Panc1 (cell line): ENCODE measurements at regions not wholly inside any gene's neighbourhood (a gene's known extent, or its start where the extent isn't known, plus 50 kb on each side); places are given as distances from the start of the nearest gene placed in this dataset.

Experiments
- ATAC-seq: fragments of 200-7000 bp; cut with Tn5 transposase; 2 replicates; pipeline ENCODE4 v1.9.1; 2020; ENCODE audit warnings: mild to moderate bottlenecking, moderate library complexity
- BruUV-seq: library from RNA; stranded (reverse); fragments of 400-500 nt; replicated peaks from 2 replicates; lab custom pipeline; 2021; lab: Mats Ljungman, UMichigan
- CTCF ChIA-PET: fragments of 300-600 bp; sonication (Branson Sonifier 250); formaldehyde crosslinking; loops from one replicate; lab custom pipeline; 2022; ENCODE audit warnings: antibody characterized with exemption; lab: Charles Lee
- POLR2A ChIA-PET: fragments of 300-600 bp; sonication (Branson Sonifier 250); formaldehyde crosslinking; loops from one replicate; lab custom pipeline; 2022; ENCODE audit warnings: antibody characterized with exemption; lab: Charles Lee
- DNase-seq: peaks from one replicate; pipeline ENCODE4 v3.0.0-alpha.2; 2010; ENCODE audit warnings: low read depth, low spot score
- H3K27ac ChIP-seq: 2 replicates; pipeline ENCODE4 v1.5.1; 2011; ENCODE audit warnings: mild to moderate bottlenecking, low read length, inconsistent platforms
- H3K27me3 ChIP-seq: fragments of 200-500 bp; sonication (Bioruptor generic); 2 replicates; pipeline ENCODE4 v1.6.0; 2014; ENCODE audit warnings: low read length, inconsistent platforms; ENCODE audit not compliant: control insufficient read depth, insufficient read depth
- H3K36me3 ChIP-seq: fragments of 200-500 bp; sonication (Bioruptor generic); 2 replicates; pipeline ENCODE4 v1.5.1; 2014; ENCODE audit warnings: inconsistent platforms, mild to moderate bottlenecking, low read length, moderate library complexity; ENCODE audit not compliant: control insufficient read depth, insufficient read depth
- H3K4me1 ChIP-seq: 2 replicates; pipeline ENCODE4 v1.5.1; 2011; ENCODE audit warnings: inconsistent platforms, mild to moderate bottlenecking, low read length, moderate library complexity; ENCODE audit not compliant: control insufficient read depth, insufficient read depth
- H3K4me3 ChIP-seq, 2 experiments: 2 replicates each; pipeline ENCODE4 v1.5.1; 2011 to 2012; ENCODE audit warnings: low read depth in 2 of 2, low read length in 2 of 2, mild to moderate bottlenecking in 2 of 2, inconsistent platforms in 1 of 2, moderate library complexity in 1 of 2
- H3K9me3 ChIP-seq: fragments of 200-500 bp; sonication (Bioruptor generic); 2 replicates; pipeline ENCODE4 v1.5.1; 2014; ENCODE audit warnings: low read depth, mild to moderate bottlenecking, inconsistent platforms, low read length, moderate library complexity; ENCODE audit not compliant: control insufficient read depth, insufficient read depth
- CTCF ChIP-seq: fragments of 450-650 bp; IDR thresholded peaks from 2 replicates; pipeline ENCODE4 v1.5.1; 2017; ENCODE audit warnings: mild to moderate bottlenecking
- POLR2AphosphoS5 ChIP-seq: IDR thresholded peaks from 2 replicates; pipeline ENCODE4 v1.6.1; 2012; ENCODE audit warnings: mild to moderate bottlenecking, low read depth, low read length, moderate library complexity
- REST ChIP-seq, 2 experiments: IDR thresholded peaks; 2 replicates each; pipeline ENCODE4 v1.6.1; 2011 to 2012; ENCODE audit warnings: low read depth in 2 of 2, control low read depth in 1 of 2, low read length in 1 of 2, mild to moderate bottlenecking in 1 of 2, moderate library complexity in 1 of 2; ENCODE audit not compliant: insufficient read depth in 1 of 2
- SIN3A ChIP-seq: IDR thresholded peaks from 2 replicates; pipeline ENCODE4 v1.6.1; 2012; ENCODE audit warnings: low read depth, mild to moderate bottlenecking, low read length, moderate library complexity, borderline replicate concordance; ENCODE audit not compliant: insufficient read depth
- TCF7L2 ChIP-seq: IDR thresholded peaks from 2 replicates; pipeline ENCODE4 v1.6.1; 2011; ENCODE audit warnings: mild to moderate bottlenecking, low read depth, low read length, inconsistent platforms
- in situ Hi-C: cut with HindIII; loops from 2 replicates; pipeline ENCODE4 v1.10.0; 2016; ENCODE audit warnings: low sequenced_read_pairs, low pct_unique_long_range_greater_than_20kb
- intact Hi-C: fragments of 100-400 bp; cut with micrococcal nuclease; formaldehyde crosslinking; loops from one replicate; pipeline ENCODE4 v1.10.0; 2022; ENCODE audit not compliant: unreplicated experiment

- no peaks in the 10 kb centered on the region for H3K9me3 ChIP-seq
- no peak for ATAC-seq
- POLR2A ChIA-PET, result no interaction called here
- peaks cover 6% of the 10 kb centered on the region; the same call in 1 of the 2 replicates for H3K27me3 ChIP-seq
- in situ Hi-C loops, result no loop called here
- intact Hi-C loops, result no loop called here
- no peak for DNase-seq
- H3K36me3 ChIP-seq, result no peaks in the 10 kb centered on the region
- BruUV-seq, result no TSS peak
- CTCF ChIA-PET, result no interaction called here
- no peak overlapping the region for H3K4me3 ChIP-seq
- no peak overlapping the region for H3K27ac ChIP-seq
- no peaks in the 10 kb centered on the region for H3K4me1 ChIP-seq
- TF ChIP-seq TCF7L2 (no peak), REST (IDR thresholded peaks at IDR 0.05; ENCODE audit: insufficient read depth in 1 of 2, low read depth in 2 of 2, low read length in 1 of 2) (no peak), SIN3A (no peak), CTCF (no peak), POLR2AphosphoS5 (no peak)
Measured at GRCh38 chr11:87438416-87438815, 400.7 kb downstream of the TMEM135 start.

GRCh38 chr11:87437844-87438223 is 400.1 kb downstream of the TMEM135 start:
- ChIA-PET POLR2A (no interaction called here), CTCF (no interaction called here)
- no TSS peak for BruUV-seq
- DNase-seq (peak; percentile 10), ATAC-seq (no peak)
- in situ Hi-C loops (no loop called here), intact Hi-C loops (no loop called here)
- Histone ChIP-seq H3K27me3 (peaks cover 4% of the 10 kb centered on the region; the same call in 1 of the 2 replicates), H3K4me3 (no peak overlapping the region), H3K4me1 (no peaks in the 10 kb centered on the region), H3K27ac (no peak overlapping the region), H3K36me3 (no peaks in the 10 kb centered on the region), H3K9me3 (no peaks in the 10 kb centered on the region)
- TF ChIP-seq CTCF (no peak), POLR2AphosphoS5 (no peak), SIN3A (no peak), REST (IDR thresholded peaks at IDR 0.05; ENCODE audit: insufficient read depth in 1 of 2, low read depth in 2 of 2, low read length in 1 of 2) (no peak), TCF7L2 (no peak)
